AG08395 (cell line): ENCODE measurements at regions not wholly inside any gene's neighbourhood (a gene's known extent, or its start where the extent isn't known, plus 50 kb on each side); places are given as distances from the start of the nearest gene placed in this dataset.

Experiments used
- DNase-seq: peaks from one replicate; pipeline ENCODE4 v3.0.0; 2012; ENCODE audit warnings: mixed read lengths, low spot score

GRCh38 chr18:2380101-2380500 lies 191.2 kb downstream of the METTL4 start:
- DNase-seq, result no peak

- DNase-seq, result no peak
Measured at GRCh38 chr18:2381539-2381938, 189.8 kb downstream of the METTL4 start.

- DNase-seq, result no peak
Measured at GRCh38 chr18:2387588-2387987, 183.7 kb downstream of the METTL4 start.

GRCh38 chr18:2390158-2390557 lies 181.1 kb downstream of the METTL4 start:
- DNase-seq, result no peak

- DNase-seq, result no peak
Measured at GRCh38 chr18:2391470-2391869, 179.8 kb downstream of the METTL4 start.

GRCh38 chr18:2392446-2392845 lies 178.9 kb downstream of the METTL4 start:
- no peak for DNase-seq

GRCh38 chr18:2394684-2395083 lies 176.6 kb downstream of the METTL4 start:
- no peak for DNase-seq

- DNase-seq, result no peak
Measured at GRCh38 chr18:2395427-2396161, 175.7 kb downstream of the METTL4 start.

- no peak for DNase-seq
Measured at GRCh38 chr18:2396162-2396505, 175.2 kb downstream of the METTL4 start.

- DNase-seq, result no peak
Measured at GRCh38 chr18:2400701-2401196, 170.6 kb downstream of the METTL4 start.

- DNase-seq, result no peak
Measured at GRCh38 chr18:2402084-2402483, 169.2 kb downstream of the METTL4 start.

GRCh38 chr18:2406544-2406943 lies 164.8 kb downstream of the METTL4 start:
- no peak for DNase-seq

GRCh38 chr18:2407961-2408360 lies 163.3 kb downstream of the METTL4 start:
- DNase-seq, result no peak

GRCh38 chr18:2409906-2410305 lies 161.4 kb downstream of the METTL4 start:
- DNase-seq, result no peak

- no peak for DNase-seq
Measured at GRCh38 chr18:2410688-2411087, 160.6 kb downstream of the METTL4 start.

GRCh38 chr18:2411381-2411960 lies 159.8 kb downstream of the METTL4 start:
- DNase-seq, result peak; percentile 32

- DNase-seq, result no peak
Measured at GRCh38 chr18:2412281-2412680, 159.0 kb downstream of the METTL4 start.

- no peak for DNase-seq
Measured at GRCh38 chr18:2412996-2413751, 158.1 kb downstream of the METTL4 start.

- no peak for DNase-seq
Measured at GRCh38 chr18:2414235-2414634, 157.1 kb downstream of the METTL4 start.

GRCh38 chr18:2415656-2416055 lies 155.6 kb downstream of the METTL4 start:
- DNase-seq, result no peak

- no peak for DNase-seq
Measured at GRCh38 chr18:2417861-2418610, 153.3 kb downstream of the METTL4 start.

GRCh38 chr18:2420367-2420766 lies 150.9 kb downstream of the METTL4 start:
- DNase-seq, result no peak
